ENCODE measurements at regions not wholly inside any gene's neighbourhood (a gene's known extent, or its start where the extent isn't known, plus 50 kb on each side); places are given as distances from the start of the nearest gene placed in this dataset.

GRCh38 chr1:217150366-217150765 lies 427.1 kb upstream of the ESRRG start:
- TF ChIP-seq CTCF (IDR thresholded peaks at IDR 0.05), result no peak
- no peak for TF ChIP-seq POLR2A (IDR thresholded peaks at IDR 0.05)
- TF ChIP-seq POLR2AphosphoS5 (IDR thresholded peaks at IDR 0.05), result no peak
- TF ChIP-seq EP300 (IDR thresholded peaks at IDR 0.05; ENCODE audit: low read depth), result no peak
